Cardiac muscle cell (in vitro differentiated cells and primary cell): ENCODE measurements at regions not wholly inside any gene's neighbourhood (a gene's known extent, or its start where the extent isn't known, plus 50 kb on each side); places are given as distances from the start of the nearest gene placed in this dataset.

Source experiments
- DNase-seq, 2 donors: peaks; one replicate each; pipeline versions ENCODE4 v3.0.0 to v3.0.0-alpha.2; 2010 to 2017; ENCODE audit warnings: low read depth in 1 of 2, low spot score in 1 of 2
- H3K27ac ChIP-seq: fragments of 200-600 bp; sonication (generic); 2 replicates; pipeline ENCODE4 v1.5.1; 2016
- H3K27me3 ChIP-seq: fragments of 200-600 bp; sonication (generic); 2 replicates; pipeline ENCODE4 v1.6.0; 2016; ENCODE audit warnings: control low read depth
- H3K36me3 ChIP-seq: fragments of 200-600 bp; sonication (generic); 2 replicates; pipeline ENCODE4 v1.5.1; 2016; ENCODE audit warnings: control low read depth
- H3K4me1 ChIP-seq: fragments of 200-600 bp; sonication (generic); 2 replicates; pipeline ENCODE4 v1.8.1; 2017; ENCODE audit warnings: low read depth, mild to moderate bottlenecking, mixed run types
- H3K4me3 ChIP-seq: fragments of 200-600 bp; sonication (generic); 2 replicates; pipeline ENCODE4 v1.5.1; 2016; ENCODE audit warnings: mild to moderate bottlenecking
- H3K9me3 ChIP-seq: fragments of 200-600 bp; sonication (generic); 2 replicates; pipeline ENCODE4 v1.5.1; 2017; ENCODE audit warnings: low read depth, mild to moderate bottlenecking, control low read depth
- CTCF ChIP-seq: IDR thresholded peaks from 2 replicates; pipeline ENCODE4 v1.5.1; 2012; ENCODE audit warnings: low read depth, mild to moderate bottlenecking, low read length

GRCh38 chr3:72479651-72480215, 368.5 kb downstream of the SHQ1 start:
- Histone ChIP-seq H3K27me3 (no peaks in the 10 kb centered on the region), H3K36me3 (no peaks in the 10 kb centered on the region), H3K27ac (no peak overlapping the region), H3K4me3 (no peak overlapping the region), H3K9me3 (no peaks in the 10 kb centered on the region), H3K4me1 (peaks cover 7% of the 10 kb centered on the region)
- no peak for DNase-seq
- no peak for TF ChIP-seq CTCF

- H3K9me3 ChIP-seq = no peaks in the 10 kb centered on the region
- H3K4me3 ChIP-seq = no peak overlapping the region
- no peaks in the 10 kb centered on the region for H3K4me1 ChIP-seq
- no peak for DNase-seq
- no peak for TF ChIP-seq CTCF
- no peaks in the 10 kb centered on the region for H3K27me3 ChIP-seq
- H3K27ac ChIP-seq = no peak overlapping the region
- H3K36me3 ChIP-seq = no peaks in the 10 kb centered on the region
Observed at GRCh38 chr3:72476139-72476483, 372.1 kb downstream of the SHQ1 start.

GRCh38 chr3:72475258-72476138, 372.7 kb downstream of the SHQ1 start:
- H3K4me1 ChIP-seq = no peaks in the 10 kb centered on the region
- H3K4me3 ChIP-seq = no peak overlapping the region
- no peak for TF ChIP-seq CTCF
- no peaks in the 10 kb centered on the region for H3K36me3 ChIP-seq
- H3K27ac ChIP-seq = no peak overlapping the region
- no peaks in the 10 kb centered on the region for H3K27me3 ChIP-seq
- no peaks in the 10 kb centered on the region for H3K9me3 ChIP-seq
- no peak for DNase-seq

GRCh38 chr3:72474775-72475174, 373.5 kb downstream of the SHQ1 start:
- Histone ChIP-seq H3K27ac (no peak overlapping the region), H3K9me3 (no peaks in the 10 kb centered on the region), H3K27me3 (no peaks in the 10 kb centered on the region), H3K36me3 (no peaks in the 10 kb centered on the region), H3K4me1 (no peaks in the 10 kb centered on the region), H3K4me3 (no peak overlapping the region)
- TF ChIP-seq CTCF = no peak
- no peak for DNase-seq

- H3K4me3 ChIP-seq = no peak overlapping the region
- DNase-seq = no peak
- no peaks in the 10 kb centered on the region for H3K36me3 ChIP-seq
- H3K27me3 ChIP-seq = no peaks in the 10 kb centered on the region
- H3K4me1 ChIP-seq = no peaks in the 10 kb centered on the region
- H3K27ac ChIP-seq = no peak overlapping the region
- H3K9me3 ChIP-seq = no peaks in the 10 kb centered on the region
- no peak for TF ChIP-seq CTCF
Observed at GRCh38 chr3:72473156-72473555, 375.1 kb downstream of the SHQ1 start.
